ENCODE measurements at regions not wholly inside any gene's neighbourhood (a gene's known extent, or its start where the extent isn't known, plus 50 kb on each side); places are given as distances from the start of the nearest gene placed in this dataset.

DNA sequence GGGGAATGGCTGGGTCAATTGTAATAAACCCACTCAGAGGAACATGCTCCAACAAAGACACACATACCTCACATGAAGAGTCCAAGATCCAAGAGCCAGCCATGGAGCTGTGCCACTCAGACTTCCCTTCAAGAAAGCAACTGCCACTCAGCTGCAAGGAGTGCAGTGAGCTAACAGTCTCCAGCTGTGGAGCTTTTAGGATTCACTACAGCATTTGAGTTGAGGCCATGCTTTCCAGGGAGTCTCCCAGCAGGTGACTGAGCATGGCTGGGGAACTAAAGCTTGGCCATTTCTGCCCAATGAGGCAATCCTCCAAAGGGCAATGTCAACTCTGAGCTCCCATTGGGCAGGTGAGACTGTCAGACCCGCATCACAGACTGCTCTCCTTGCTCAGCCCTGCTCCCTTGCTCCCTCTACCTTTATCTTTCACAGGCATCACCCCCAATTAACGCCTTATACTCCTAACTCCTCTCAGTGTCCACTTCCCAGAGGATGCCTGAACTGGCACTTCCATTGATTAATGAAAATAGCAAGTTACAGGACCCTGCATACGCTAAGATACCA lies 165.3 kb upstream of the CTNNB1 start:
- TF ChIP-seq, protein P1, sequence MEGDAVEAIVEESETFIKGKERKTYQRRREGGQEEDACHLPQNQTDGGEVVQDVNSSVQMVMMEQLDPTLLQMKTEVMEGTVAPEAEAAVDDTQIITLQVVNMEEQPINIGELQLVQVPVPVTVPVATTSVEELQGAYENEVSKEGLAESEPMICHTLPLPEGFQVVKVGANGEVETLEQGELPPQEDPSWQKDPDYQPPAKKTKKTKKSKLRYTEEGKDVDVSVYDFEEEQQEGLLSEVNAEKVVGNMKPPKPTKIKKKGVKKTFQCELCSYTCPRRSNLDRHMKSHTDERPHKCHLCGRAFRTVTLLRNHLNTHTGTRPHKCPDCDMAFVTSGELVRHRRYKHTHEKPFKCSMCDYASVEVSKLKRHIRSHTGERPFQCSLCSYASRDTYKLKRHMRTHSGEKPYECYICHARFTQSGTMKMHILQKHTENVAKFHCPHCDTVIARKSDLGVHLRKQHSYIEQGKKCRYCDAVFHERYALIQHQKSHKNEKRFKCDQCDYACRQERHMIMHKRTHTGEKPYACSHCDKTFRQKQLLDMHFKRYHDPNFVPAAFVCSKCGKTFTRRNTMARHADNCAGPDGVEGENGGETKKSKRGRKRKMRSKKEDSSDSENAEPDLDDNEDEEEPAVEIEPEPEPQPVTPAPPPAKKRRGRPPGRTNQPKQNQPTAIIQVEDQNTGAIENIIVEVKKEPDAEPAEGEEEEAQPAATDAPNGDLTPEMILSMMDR (optimal IDR thresholded peaks at IDR 0.05 in 1 of 3, IDR thresholded peaks at IDR 0.05 in 1 of 3, conservative IDR thresholded peaks at IDR 0.05 in 1 of 3; ENCODE audit: extremely low read depth in 1 of 3, insufficient read depth in 2 of 3, low read length in 3 of 3) = peak in 2 of 3 experiments; percentile 21 to 35
- TF ChIP-seq EZH2 (IDR thresholded peaks at IDR 0.05; ENCODE audit: low read length) = no peak

All from keratinocyte (primary cell).